ENCODE measurements at regions not wholly inside any gene's neighbourhood (a gene's known extent, or its start where the extent isn't known, plus 50 kb on each side); places are given as distances from the start of the nearest gene placed in this dataset.

DNA sequence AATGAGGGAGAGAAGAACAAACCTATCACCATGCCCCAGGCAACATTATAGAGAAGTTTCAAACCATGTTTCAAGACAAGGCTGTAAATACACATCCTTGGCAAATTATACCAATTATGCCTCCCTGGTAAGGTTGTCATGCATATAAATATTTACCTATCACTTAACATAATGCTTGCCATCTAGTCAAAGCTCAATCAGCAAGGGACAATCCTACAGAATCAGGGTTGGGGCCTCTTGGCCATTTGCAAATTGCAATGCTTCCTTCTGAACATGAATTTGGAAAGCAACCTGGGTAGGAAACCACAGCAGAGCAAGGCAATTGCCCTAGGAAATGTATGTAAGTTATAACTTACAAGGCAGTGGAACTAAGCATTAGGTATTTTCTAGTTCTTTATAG, 907.2 kb upstream of the CDH2 start:
- H3K4me3 ChIP-seq (ENCODE audit: low read depth, low read length), result no peak overlapping the region
- no peak for DNase-seq (ENCODE audit: low read depth)
- TF ChIP-seq, protein P1, sequence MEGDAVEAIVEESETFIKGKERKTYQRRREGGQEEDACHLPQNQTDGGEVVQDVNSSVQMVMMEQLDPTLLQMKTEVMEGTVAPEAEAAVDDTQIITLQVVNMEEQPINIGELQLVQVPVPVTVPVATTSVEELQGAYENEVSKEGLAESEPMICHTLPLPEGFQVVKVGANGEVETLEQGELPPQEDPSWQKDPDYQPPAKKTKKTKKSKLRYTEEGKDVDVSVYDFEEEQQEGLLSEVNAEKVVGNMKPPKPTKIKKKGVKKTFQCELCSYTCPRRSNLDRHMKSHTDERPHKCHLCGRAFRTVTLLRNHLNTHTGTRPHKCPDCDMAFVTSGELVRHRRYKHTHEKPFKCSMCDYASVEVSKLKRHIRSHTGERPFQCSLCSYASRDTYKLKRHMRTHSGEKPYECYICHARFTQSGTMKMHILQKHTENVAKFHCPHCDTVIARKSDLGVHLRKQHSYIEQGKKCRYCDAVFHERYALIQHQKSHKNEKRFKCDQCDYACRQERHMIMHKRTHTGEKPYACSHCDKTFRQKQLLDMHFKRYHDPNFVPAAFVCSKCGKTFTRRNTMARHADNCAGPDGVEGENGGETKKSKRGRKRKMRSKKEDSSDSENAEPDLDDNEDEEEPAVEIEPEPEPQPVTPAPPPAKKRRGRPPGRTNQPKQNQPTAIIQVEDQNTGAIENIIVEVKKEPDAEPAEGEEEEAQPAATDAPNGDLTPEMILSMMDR (conservative IDR thresholded peaks at IDR 0.05; ENCODE audit: low read depth, low read length), result no peak

DNA sequence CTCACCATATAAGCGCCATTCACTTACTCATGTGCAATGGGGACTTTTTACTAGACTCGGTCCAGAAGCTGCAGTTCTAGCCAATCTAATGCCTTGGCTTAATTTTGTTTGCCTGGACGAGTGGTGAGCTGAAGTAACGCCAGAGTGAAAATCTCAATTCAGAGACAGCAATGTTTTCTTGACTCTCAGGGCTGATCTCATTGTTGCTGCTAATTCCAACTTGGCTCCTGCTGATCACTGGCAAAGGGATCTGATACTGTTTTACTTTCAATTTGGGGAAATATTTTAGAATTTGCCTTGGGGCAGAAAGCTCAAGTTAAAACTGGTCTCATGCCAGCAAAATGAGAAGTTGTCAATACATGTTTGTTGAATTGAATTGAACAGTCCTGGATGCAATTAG, 906.6 kb upstream of the CDH2 start:
- H3K4me3 ChIP-seq (ENCODE audit: low read depth, low read length), result no peak overlapping the region
- no peak for DNase-seq (ENCODE audit: low read depth)
- TF ChIP-seq, protein P1 (conservative IDR thresholded peaks at IDR 0.05; ENCODE audit: low read depth, low read length), result no peak

DNA sequence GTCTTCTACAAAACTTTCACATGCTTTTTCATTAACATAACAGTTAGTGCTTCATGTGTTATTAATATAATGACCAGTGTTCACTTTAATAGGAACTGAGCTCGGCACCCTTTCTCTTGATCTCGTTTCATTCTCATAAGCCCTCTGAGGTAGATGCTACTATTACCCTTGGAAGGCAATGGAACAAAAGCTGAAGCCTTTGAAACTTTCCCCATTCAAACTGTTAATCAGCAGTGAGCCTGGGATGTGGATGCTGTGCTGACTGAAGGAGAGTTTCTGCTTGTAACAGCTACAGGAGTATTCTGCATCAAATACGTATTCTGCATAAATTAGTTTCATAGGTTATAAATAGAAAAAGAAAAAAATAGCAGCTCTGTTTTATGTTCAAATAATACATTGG, 904.0 kb upstream of the CDH2 start:
- no peak for DNase-seq (ENCODE audit: low read depth)
- H3K4me3 ChIP-seq (ENCODE audit: low read depth, low read length), result no peak overlapping the region
- TF ChIP-seq, protein P1 (conservative IDR thresholded peaks at IDR 0.05; ENCODE audit: low read depth, low read length), result no peak

DNA sequence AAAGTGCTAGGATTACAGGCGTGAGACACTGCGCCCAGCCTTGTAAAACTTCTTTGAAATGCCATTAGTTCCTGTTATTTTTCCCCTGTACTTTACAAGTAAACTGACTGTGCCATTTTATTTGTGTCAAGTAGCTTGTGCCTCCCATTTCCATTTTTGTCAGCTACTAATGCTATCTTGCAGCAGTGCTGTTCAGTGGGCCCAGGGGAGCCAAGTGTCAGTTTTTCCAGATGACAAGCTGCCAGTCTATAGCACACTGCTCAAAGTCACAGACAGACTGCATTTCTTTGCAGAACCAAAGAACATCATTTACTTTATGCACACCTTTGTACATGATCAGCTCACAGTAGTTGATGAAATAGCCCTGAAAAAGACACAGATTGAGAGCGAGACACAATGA, 901.3 kb upstream of the CDH2 start:
- TF ChIP-seq, protein P1 (conservative IDR thresholded peaks at IDR 0.05; ENCODE audit: low read depth, low read length), result no peak
- no peak overlapping the region for H3K4me3 ChIP-seq (ENCODE audit: low read depth, low read length)
- DNase-seq (ENCODE audit: low read depth), result no peak

DNA sequence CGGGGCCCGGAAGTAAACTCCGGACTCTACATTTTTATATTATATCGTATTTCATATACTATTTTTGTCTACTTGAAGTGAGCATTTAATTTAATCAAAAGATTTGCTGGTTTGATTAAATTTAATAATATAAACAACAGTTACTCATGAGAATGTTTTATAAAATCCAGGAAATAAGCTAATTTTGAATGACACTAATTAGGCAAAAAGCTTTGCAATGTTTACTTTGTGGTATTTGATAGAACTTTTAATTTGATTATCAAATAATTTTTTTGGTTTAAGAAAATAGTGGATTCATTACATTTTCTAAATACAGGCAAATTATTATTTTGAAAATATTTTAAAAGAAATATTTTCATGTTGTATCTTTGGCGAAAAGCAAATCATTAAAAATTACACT, 900.4 kb upstream of the CDH2 start:
- H3K4me3 ChIP-seq (ENCODE audit: low read depth, low read length), result no peak overlapping the region
- no peak for DNase-seq (ENCODE audit: low read depth)
- TF ChIP-seq, protein P1 (conservative IDR thresholded peaks at IDR 0.05; ENCODE audit: low read depth, low read length), result no peak

DNA sequence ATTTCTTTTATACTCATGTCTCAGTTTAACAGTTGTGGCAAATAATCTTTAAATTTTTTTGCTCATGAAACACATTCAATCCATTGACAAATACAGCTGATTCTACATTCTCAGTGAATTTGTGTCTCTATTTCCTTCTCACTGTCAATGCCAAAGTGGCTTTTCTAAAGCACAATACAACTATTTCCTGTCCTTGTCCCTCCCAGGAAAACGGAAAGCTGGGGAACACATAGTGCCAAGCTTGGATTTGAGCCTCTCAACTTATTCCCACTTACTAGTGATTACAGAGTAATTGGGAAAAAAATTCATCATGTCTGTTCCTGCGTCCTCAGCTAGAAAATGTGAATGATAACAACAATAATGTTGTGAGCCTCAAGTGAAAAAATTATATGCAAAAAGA, 899.7 kb upstream of the CDH2 start:
- DNase-seq (ENCODE audit: low read depth), result no peak
- no peak overlapping the region for H3K4me3 ChIP-seq (ENCODE audit: low read depth, low read length)
- TF ChIP-seq, protein P1 (conservative IDR thresholded peaks at IDR 0.05; ENCODE audit: low read depth, low read length), result no peak

DNA sequence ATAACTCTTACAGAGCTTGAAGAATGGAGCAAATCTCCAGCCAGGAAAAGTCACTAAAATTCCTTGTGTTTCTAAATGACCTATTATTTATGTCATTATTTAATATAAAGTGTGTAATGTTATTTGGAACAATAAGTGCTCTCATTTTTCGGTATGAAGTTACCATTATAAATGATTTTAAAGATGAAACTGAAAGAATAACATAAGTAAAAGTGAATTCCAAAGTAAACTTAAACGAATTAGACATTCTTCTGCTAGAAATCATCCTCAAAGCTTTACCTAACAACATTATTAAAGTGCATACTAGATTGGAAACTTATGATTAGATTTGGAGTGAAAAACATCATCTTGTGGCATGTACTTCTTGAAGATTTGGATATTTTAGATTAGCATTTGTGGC, 897.2 kb upstream of the CDH2 start:
- no peak overlapping the region for H3K4me3 ChIP-seq (ENCODE audit: low read depth, low read length)
- DNase-seq (ENCODE audit: low read depth), result no peak
- TF ChIP-seq, protein P1 (conservative IDR thresholded peaks at IDR 0.05; ENCODE audit: low read depth, low read length), result no peak
